Caco-2 (cell line): ENCODE measurements at regions not wholly inside any gene's neighbourhood (a gene's known extent, or its start where the extent isn't known, plus 50 kb on each side); places are given as distances from the start of the nearest gene placed in this dataset.

Experiments
- BruUV-seq: library from RNA; stranded (reverse); fragments of 400-500 nt; replicated peaks from 2 replicates; lab custom pipeline; 2021; lab: Mats Ljungman, UMichigan
- CTCF ChIA-PET: fragments of 300-600 bp; sonication (Branson Sonifier 250); formaldehyde crosslinking; loops from one replicate; lab custom pipeline; 2022; ENCODE audit warnings: antibody characterized with exemption; lab: Charles Lee
- POLR2A ChIA-PET: fragments of 300-600 bp; sonication (Branson Sonifier 250); formaldehyde crosslinking; loops from one replicate; lab custom pipeline; 2022; ENCODE audit warnings: antibody characterized with exemption; lab: Charles Lee
- DNase-seq, 2 experiments: peaks; one replicate each; pipeline versions ENCODE4 v3.0.0 to v3.0.0-alpha.2; 2020 to 2022
- H3K27me3 ChIP-seq: replicated peaks from 2 replicates; pipeline ENCODE4 v1.6.0; 2011; ENCODE audit warnings: low read length; ENCODE audit not compliant: control insufficient read depth, insufficient read depth
- H3K36me3 ChIP-seq: 2 replicates; pipeline ENCODE4 v1.5.1; 2011; ENCODE audit warnings: low read length; ENCODE audit not compliant: control insufficient read depth, insufficient read depth
- H3K4me1 ChIP-seq: fragments of 250-450 bp; sonication (Bioruptor Pico); 2 replicates; pipeline ENCODE4 v1.5.1; 2020; ENCODE audit warnings: mild to moderate bottlenecking
- H3K4me3 ChIP-seq: 2 replicates; pipeline ENCODE4 v1.5.1; 2011; ENCODE audit warnings: low read depth, mild to moderate bottlenecking, control low read depth, low read length
- H3K9me3 ChIP-seq: fragments of 250-450 bp; sonication (Bioruptor Pico); 2 replicates; pipeline ENCODE4 v1.5.1; 2020; ENCODE audit warnings: mild to moderate bottlenecking, moderate library complexity
- H3K27ac Mint-ChIP-seq: one replicate; pipeline ENCODE4 v1.8.0; 2022; ENCODE audit warnings: mixed read lengths; ENCODE audit not compliant: unreplicated experiment
- H3K27me3 Mint-ChIP-seq: one replicate; pipeline ENCODE4 v1.8.0; 2022; ENCODE audit warnings: mixed read lengths; ENCODE audit not compliant: insufficient read depth, unreplicated experiment
- H3K36me3 Mint-ChIP-seq: one replicate; pipeline ENCODE4 v1.8.0; 2022; ENCODE audit warnings: mild to moderate bottlenecking, mixed read lengths; ENCODE audit not compliant: insufficient read depth, unreplicated experiment
- H3K4me1 Mint-ChIP-seq: one replicate; pipeline ENCODE4 v1.8.0; 2022; ENCODE audit warnings: low read depth, mixed read lengths; ENCODE audit not compliant: unreplicated experiment
- H3K4me3 Mint-ChIP-seq: one replicate; pipeline ENCODE4 v1.8.0; 2022; ENCODE audit warnings: mild to moderate bottlenecking, moderate library complexity, mixed read lengths; ENCODE audit not compliant: unreplicated experiment
- H3K9me3 Mint-ChIP-seq: one replicate; pipeline ENCODE4 v1.8.0; 2022; ENCODE audit warnings: mixed read lengths; ENCODE audit not compliant: unreplicated experiment
- intact Hi-C: fragments of 100-400 bp; cut with micrococcal nuclease; formaldehyde crosslinking; loops from one replicate; pipeline ENCODE4 v1.10.0; 2022; ENCODE audit not compliant: unreplicated experiment
- TF ChIP-seq, protein P1 (sequence below), 2 experiments: fragments of 200-600 bp in 1 of 2; IDR thresholded peaks; 1 replicate in 1 of 2; 2 replicates in 1 of 2; pipeline versions ENCODE4 v1.5.1 to v1.8.0; 2011 to 2022; ENCODE audit warnings: antibody characterized with exemption in 1 of 2, control low read depth in 1 of 2, inconsistent platforms in 1 of 2, low read depth in 1 of 2, low read length in 1 of 2, mild to moderate bottlenecking in 1 of 2, moderate library complexity in 1 of 2; ENCODE audit not compliant: insufficient read depth in 1 of 2, severe bottlenecking in 1 of 2, unreplicated experiment in 1 of 2

DNA sequence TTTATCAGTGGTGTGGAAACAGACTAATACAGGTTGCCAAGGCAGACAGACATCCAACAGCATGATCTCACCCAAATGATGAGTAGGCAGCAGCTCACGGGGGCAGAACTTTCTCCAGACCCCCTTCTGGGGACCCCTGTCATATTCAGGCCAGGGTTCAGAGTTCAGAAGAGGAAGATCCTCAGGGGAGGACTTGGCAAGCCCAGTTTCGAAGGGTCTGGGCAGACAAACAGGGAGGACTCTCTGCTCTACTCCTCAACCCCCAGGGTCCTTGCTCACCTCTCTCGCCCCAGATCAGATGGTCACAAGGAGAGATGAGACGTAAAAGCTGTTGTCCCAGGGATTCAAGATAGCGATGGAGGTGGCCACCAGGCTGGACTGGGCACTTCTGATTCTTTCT, 215.1 kb upstream of the MVB12B start:
- no peaks in the 10 kb centered on the region; the same call in 1 of the 2 replicates for H3K27me3 ChIP-seq
- Mint-ChIP-seq H3K4me1 (no peaks in the 10 kb centered on the region), H3K27me3 (peaks cover 14% of the 10 kb centered on the region), H3K36me3 (no peaks in the 10 kb centered on the region), H3K27ac (no peak overlapping the region), H3K4me3 (no peak overlapping the region), H3K9me3 (no peaks in the 10 kb centered on the region)
- H3K4me3 ChIP-seq, result no peak overlapping the region
- no peaks in the 10 kb centered on the region for H3K9me3 ChIP-seq
- intact Hi-C loops, result no loop called here
- no peaks in the 10 kb centered on the region for H3K36me3 ChIP-seq
- no peaks in the 10 kb centered on the region for H3K4me1 ChIP-seq
- ChIA-PET POLR2A (no interaction called here), CTCF (no interaction called here)
- DNase-seq, result peak in 1 of 2 experiments; percentile 15
- BruUV-seq, result no TSS peak
- TF ChIP-seq, protein P1, sequence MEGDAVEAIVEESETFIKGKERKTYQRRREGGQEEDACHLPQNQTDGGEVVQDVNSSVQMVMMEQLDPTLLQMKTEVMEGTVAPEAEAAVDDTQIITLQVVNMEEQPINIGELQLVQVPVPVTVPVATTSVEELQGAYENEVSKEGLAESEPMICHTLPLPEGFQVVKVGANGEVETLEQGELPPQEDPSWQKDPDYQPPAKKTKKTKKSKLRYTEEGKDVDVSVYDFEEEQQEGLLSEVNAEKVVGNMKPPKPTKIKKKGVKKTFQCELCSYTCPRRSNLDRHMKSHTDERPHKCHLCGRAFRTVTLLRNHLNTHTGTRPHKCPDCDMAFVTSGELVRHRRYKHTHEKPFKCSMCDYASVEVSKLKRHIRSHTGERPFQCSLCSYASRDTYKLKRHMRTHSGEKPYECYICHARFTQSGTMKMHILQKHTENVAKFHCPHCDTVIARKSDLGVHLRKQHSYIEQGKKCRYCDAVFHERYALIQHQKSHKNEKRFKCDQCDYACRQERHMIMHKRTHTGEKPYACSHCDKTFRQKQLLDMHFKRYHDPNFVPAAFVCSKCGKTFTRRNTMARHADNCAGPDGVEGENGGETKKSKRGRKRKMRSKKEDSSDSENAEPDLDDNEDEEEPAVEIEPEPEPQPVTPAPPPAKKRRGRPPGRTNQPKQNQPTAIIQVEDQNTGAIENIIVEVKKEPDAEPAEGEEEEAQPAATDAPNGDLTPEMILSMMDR (IDR thresholded peaks at IDR 0.05; ENCODE audit: insufficient read depth in 1 of 2, low read depth in 1 of 2, low read length in 1 of 2, severe bottlenecking in 1 of 2, unreplicated experiment in 1 of 2), result no peak

DNA sequence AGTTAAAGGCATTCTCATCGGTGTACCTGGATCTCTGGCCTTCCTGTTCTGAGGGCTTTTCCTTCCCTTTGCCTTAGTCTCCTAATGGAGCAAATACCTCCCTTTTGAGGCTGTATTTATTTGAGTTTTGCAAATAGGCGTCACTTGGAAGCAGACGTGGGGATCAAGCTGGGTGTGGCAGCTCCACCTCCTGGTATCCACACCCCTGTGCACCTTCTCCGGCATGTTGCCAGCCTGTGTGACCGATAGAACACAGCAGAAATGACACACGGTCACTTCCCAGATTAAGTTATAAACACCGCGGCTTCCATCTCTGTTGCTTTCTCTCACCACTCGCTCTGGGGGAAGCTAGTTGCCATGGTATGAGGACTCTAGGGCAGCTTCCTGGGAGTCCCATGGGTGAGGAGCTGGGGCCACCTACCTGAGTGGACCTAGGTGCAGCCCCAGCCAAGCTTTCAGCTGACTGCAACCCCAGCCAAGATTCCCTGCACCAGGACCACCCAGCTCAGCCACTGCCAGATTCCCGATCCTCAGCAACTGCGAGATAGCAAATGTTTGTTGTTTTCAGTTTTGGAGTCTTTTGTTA, 214.4 kb upstream of the MVB12B start:
- Mint-ChIP-seq H3K4me3 (no peak overlapping the region), H3K9me3 (no peaks in the 10 kb centered on the region), H3K4me1 (no peaks in the 10 kb centered on the region), H3K27ac (no peak overlapping the region), H3K27me3 (peaks cover 15% of the 10 kb centered on the region), H3K36me3 (no peaks in the 10 kb centered on the region)
- TF ChIP-seq, protein P1 (IDR thresholded peaks at IDR 0.05; ENCODE audit: insufficient read depth in 1 of 2, low read depth in 1 of 2, low read length in 1 of 2, severe bottlenecking in 1 of 2, unreplicated experiment in 1 of 2), result no peak
- Histone ChIP-seq H3K9me3 (no peaks in the 10 kb centered on the region), H3K36me3 (no peaks in the 10 kb centered on the region), H3K27me3 (no peaks in the 10 kb centered on the region; the same call in 1 of the 2 replicates), H3K4me3 (no peak overlapping the region), H3K4me1 (no peaks in the 10 kb centered on the region)
- no TSS peak for BruUV-seq
- ChIA-PET CTCF (no interaction called here), POLR2A (no interaction called here)
- intact Hi-C loops, result no loop called here
- DNase-seq, result no peak

DNA sequence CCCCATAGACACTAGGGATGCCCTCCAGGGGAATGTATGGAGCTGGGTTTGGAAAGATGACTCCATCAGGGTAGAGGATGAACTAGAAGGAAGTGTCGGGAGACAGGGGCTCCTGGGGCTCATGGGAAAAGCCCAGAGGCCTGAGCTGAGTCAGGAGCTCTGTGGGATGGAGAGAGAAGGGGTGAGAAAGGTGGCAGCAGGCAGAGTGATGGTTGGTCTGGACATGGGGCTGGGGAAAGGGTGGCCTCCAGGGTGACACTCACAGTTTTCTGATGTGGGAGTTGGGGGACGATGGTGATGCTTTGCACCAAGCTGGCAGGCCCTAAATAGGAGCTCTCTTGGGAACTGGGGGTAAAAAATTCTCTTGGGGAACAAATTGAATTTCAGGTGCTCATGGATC, 213.5 kb upstream of the MVB12B start:
- DNase-seq, result no peak
- intact Hi-C loops, result no loop called here
- Mint-ChIP-seq H3K4me3 (no peak overlapping the region), H3K27me3 (peaks cover 11% of the 10 kb centered on the region), H3K36me3 (no peaks in the 10 kb centered on the region), H3K4me1 (no peaks in the 10 kb centered on the region), H3K9me3 (no peaks in the 10 kb centered on the region), H3K27ac (no peak overlapping the region)
- BruUV-seq, result no TSS peak
- TF ChIP-seq, protein P1 (IDR thresholded peaks at IDR 0.05; ENCODE audit: insufficient read depth in 1 of 2, low read depth in 1 of 2, low read length in 1 of 2, severe bottlenecking in 1 of 2, unreplicated experiment in 1 of 2), result no peak
- H3K4me3 ChIP-seq, result no peak overlapping the region
- H3K4me1 ChIP-seq, result no peaks in the 10 kb centered on the region
- no peaks in the 10 kb centered on the region; the same call in 1 of the 2 replicates for H3K27me3 ChIP-seq
- no peaks in the 10 kb centered on the region for H3K9me3 ChIP-seq
- ChIA-PET POLR2A (no interaction called here), CTCF (no interaction called here)
- H3K36me3 ChIP-seq, result no peaks in the 10 kb centered on the region
